ENCODE measurements at regions not wholly inside any gene's neighbourhood (a gene's known extent, or its start where the extent isn't known, plus 50 kb on each side); places are given as distances from the start of the nearest gene placed in this dataset.

DNA sequence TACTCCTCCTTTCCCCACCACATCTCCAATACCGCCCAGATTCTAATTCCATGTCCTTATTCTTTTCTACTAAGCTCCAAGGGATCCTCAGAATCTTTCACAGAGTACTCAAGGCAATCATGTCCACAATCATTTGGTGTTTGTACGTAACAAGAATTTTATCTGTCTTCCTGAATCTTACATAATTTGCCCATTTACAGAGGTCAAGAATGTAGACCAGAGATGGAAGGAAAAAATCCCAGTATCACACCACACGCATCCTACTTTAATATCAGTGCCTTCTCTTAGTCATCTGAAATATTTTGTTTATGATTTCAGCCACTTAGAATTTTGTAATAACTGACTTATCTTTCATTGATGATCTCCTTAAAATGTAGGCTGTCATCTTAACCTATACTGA, 366.0 kb upstream of the LRRC7 start:
- Histone ChIP-seq H3K4me3 (no peak overlapping the region), H3K27ac (no peak overlapping the region), H3K4me1 (no peaks in the 10 kb centered on the region), H3K36me3 (no peaks in the 10 kb centered on the region), H3K27me3 (no peaks in the 10 kb centered on the region), H3K9me3 (peaks cover 0 to 7% of the 10 kb centered on the region in 2 donors)
- intact Hi-C loops (cut with DNase I; ENCODE audit: low total_unique reads): no loop called here
- TF ChIP-seq POLR2AphosphoS5 (IDR thresholded peaks at IDR 0.05) (no peak), POLR2A (IDR thresholded peaks at IDR 0.05) (no peak)
- TF ChIP-seq, protein P1, sequence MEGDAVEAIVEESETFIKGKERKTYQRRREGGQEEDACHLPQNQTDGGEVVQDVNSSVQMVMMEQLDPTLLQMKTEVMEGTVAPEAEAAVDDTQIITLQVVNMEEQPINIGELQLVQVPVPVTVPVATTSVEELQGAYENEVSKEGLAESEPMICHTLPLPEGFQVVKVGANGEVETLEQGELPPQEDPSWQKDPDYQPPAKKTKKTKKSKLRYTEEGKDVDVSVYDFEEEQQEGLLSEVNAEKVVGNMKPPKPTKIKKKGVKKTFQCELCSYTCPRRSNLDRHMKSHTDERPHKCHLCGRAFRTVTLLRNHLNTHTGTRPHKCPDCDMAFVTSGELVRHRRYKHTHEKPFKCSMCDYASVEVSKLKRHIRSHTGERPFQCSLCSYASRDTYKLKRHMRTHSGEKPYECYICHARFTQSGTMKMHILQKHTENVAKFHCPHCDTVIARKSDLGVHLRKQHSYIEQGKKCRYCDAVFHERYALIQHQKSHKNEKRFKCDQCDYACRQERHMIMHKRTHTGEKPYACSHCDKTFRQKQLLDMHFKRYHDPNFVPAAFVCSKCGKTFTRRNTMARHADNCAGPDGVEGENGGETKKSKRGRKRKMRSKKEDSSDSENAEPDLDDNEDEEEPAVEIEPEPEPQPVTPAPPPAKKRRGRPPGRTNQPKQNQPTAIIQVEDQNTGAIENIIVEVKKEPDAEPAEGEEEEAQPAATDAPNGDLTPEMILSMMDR (IDR thresholded peaks at IDR 0.05): no peak
- DNase-seq (ENCODE audit: low spot score in 2 of 2): no peak

DNA sequence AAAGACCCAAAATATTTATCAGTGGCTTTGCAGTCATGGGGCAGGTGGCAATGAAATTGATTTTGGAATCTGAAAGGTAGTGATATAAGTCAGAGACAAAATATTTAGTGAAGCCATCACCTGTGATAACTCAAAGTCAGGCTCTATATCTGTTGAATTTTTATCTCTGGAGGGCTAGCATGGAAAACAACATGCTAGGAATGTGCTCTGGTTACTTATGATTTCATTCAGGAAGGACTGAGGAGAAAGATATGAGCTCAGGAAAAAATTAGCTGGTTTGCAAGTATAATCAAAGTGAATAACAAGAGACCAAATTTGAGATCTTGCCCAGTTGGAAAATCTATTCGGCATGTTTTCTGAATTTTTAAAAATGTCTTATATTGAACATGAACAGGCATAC, 364.6 kb upstream of the LRRC7 start:
- TF ChIP-seq, protein P1 (IDR thresholded peaks at IDR 0.05): no peak
- TF ChIP-seq POLR2A (IDR thresholded peaks at IDR 0.05) (no peak), POLR2AphosphoS5 (IDR thresholded peaks at IDR 0.05) (no peak)
- Histone ChIP-seq H3K9me3 (peaks cover 0 to 7% of the 10 kb centered on the region in 2 donors), H3K36me3 (no peaks in the 10 kb centered on the region), H3K27ac (no peak overlapping the region), H3K27me3 (no peaks in the 10 kb centered on the region), H3K4me1 (no peaks in the 10 kb centered on the region), H3K4me3 (no peak overlapping the region)
- no peak for DNase-seq (ENCODE audit: low spot score in 2 of 2)
- intact Hi-C loops (cut with DNase I; ENCODE audit: low total_unique reads): no loop called here

- Histone ChIP-seq H3K4me1 (no peaks in the 10 kb centered on the region), H3K4me3 (no peak overlapping the region), H3K27me3 (no peaks in the 10 kb centered on the region), H3K36me3 (no peaks in the 10 kb centered on the region), H3K9me3 (no peaks in the 10 kb centered on the region), H3K27ac (no peak overlapping the region)
- TF ChIP-seq, protein P1 (IDR thresholded peaks at IDR 0.05): no peak
- TF ChIP-seq POLR2AphosphoS5 (IDR thresholded peaks at IDR 0.05) (no peak), POLR2A (IDR thresholded peaks at IDR 0.05) (no peak)
- intact Hi-C loops (cut with DNase I; ENCODE audit: low total_unique reads): no loop called here
- no peak for DNase-seq (ENCODE audit: low spot score in 2 of 2)
Observed at GRCh38 chr1:69213644-69214043, 354.1 kb upstream of the LRRC7 start.

- Histone ChIP-seq H3K36me3 (no peaks in the 10 kb centered on the region), H3K27me3 (no peaks in the 10 kb centered on the region), H3K27ac (no peak overlapping the region), H3K4me1 (no peaks in the 10 kb centered on the region), H3K4me3 (no peak overlapping the region), H3K9me3 (no peaks in the 10 kb centered on the region)
- DNase-seq (ENCODE audit: low spot score in 2 of 2): no peak
- intact Hi-C loops (cut with DNase I; ENCODE audit: low total_unique reads): no loop called here
- TF ChIP-seq POLR2AphosphoS5 (IDR thresholded peaks at IDR 0.05) (no peak), POLR2A (IDR thresholded peaks at IDR 0.05) (no peak)
- TF ChIP-seq, protein P1 (IDR thresholded peaks at IDR 0.05): no peak
Observed at GRCh38 chr1:69215883-69216282, 351.8 kb upstream of the LRRC7 start.

- Histone ChIP-seq H3K9me3 (no peaks in the 10 kb centered on the region), H3K27ac (no peak overlapping the region), H3K4me3 (no peak overlapping the region), H3K27me3 (no peaks in the 10 kb centered on the region), H3K4me1 (no peaks in the 10 kb centered on the region), H3K36me3 (no peaks in the 10 kb centered on the region)
- no peak for DNase-seq (ENCODE audit: low spot score in 2 of 2)
- intact Hi-C loops (cut with DNase I; ENCODE audit: low total_unique reads): no loop called here
- TF ChIP-seq POLR2AphosphoS5 (IDR thresholded peaks at IDR 0.05) (no peak), POLR2A (IDR thresholded peaks at IDR 0.05) (no peak)
- TF ChIP-seq, protein P1 (IDR thresholded peaks at IDR 0.05): no peak
Observed at GRCh38 chr1:69220672-69221071, 347.1 kb upstream of the LRRC7 start.

Measured in breast epithelium (tissue), 4 donors.